GM21619 (cell line): ENCODE measurements at regions not wholly inside any gene's neighbourhood (a gene's known extent, or its start where the extent isn't known, plus 50 kb on each side); places are given as distances from the start of the nearest gene placed in this dataset.

ENCODE experiments used
- ATAC-seq: cut with Tn5 transposase; IDR thresholded peaks from one replicate; pipeline ENCODE4 v1.9.1; 2021; ENCODE audit not compliant: unreplicated experiment

DNA sequence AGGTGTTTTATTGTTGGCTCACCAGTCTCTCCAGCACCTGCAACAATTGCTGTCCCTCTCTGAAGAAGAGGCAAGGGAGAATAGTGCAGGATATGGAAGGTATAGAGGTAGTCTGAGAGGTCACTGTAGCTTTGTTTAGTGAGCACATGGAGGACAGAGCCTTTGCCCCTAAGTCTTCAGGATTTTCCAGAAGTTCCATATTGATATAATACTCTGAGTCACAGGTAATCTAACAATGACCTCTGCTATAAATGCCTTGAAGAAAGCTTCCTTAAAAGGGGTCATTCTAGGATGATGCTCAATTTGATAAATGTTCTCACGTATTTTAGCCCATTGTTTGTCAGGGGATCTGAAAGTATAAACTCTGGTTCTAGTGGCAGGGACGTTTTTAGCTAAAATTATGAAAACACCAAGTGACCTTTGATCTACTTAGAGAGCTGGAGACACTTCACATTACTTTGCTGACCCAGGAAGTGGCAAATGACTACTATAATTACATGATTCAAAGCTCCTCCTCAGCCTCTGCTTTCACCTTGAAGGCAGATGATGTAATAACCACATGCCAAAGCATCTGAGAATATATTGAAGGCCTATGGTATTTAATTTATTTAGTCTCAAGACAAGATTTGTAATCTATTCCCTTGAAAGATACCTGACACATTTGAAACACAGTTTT is 366.9 kb upstream of the NUDT12 start:
- no peak for ATAC-seq

DNA sequence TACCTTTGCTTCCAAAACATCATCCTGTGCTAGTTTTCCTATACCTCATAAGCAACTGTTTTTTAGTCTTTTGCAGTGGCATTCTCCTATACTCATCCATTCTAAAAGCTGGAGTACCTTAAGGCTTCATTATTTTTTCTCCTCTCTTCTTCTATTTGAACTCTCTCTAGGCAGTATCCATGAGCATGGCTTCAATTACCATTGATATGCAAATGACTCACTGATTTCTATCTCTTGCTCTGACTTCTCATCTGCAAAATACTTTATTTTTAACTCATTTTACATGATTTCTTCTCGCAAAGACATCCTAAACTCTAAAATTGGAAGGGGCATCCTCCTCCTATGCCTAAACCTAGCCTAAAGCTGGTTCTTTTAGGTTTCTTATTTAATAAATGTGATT is 365.1 kb upstream of the NUDT12 start:
- ATAC-seq: no peak

DNA sequence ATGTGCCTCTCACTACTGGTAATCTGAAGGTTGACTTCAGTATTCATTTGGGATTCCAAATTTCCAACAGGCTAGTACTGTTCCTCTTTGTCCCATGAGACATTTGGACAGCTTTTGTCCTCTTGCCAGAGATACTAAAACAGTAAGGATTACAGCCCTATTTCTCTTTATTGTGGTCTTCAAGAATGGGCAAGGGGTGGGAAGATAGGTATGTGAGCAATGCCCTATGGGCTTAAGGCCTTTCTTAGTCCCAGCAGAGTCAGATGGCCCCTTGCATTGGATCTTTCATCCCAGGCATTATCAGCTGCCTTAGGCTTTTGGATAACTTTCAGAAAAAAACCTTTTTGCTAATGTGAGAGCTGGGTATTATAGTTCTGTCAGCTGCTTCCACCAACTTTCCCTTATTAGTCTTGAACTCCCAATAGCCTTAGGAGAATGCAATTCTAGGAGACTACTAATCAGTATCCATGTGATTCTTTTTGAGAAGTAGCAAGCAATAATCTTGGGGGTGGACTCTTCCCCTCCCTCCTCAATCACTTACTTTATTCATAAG is 361.1 kb upstream of the NUDT12 start:
- no peak for ATAC-seq

DNA sequence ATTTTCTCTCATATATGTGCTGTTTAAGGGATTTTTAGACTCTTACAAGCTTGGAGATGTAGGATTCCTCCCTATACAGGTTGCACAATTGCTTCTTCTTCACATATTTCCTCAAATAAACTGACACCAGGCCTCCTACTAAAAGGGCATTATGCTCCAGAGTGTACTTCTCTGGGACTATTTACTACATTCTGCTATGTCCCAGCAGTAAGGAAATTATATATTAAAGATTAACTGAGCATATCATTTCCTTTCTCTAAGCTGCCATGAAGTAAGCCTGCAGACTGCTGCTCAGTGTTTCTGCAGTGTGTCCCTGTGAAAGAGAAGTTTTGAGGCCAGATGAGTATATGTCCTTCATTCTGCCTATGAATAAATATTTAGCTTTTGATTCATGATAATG is 356.9 kb upstream of the NUDT12 start:
- ATAC-seq: no peak

GRCh38 chr5:103918668-103919367 is 356.2 kb upstream of the NUDT12 start:
- ATAC-seq: no peak

DNA sequence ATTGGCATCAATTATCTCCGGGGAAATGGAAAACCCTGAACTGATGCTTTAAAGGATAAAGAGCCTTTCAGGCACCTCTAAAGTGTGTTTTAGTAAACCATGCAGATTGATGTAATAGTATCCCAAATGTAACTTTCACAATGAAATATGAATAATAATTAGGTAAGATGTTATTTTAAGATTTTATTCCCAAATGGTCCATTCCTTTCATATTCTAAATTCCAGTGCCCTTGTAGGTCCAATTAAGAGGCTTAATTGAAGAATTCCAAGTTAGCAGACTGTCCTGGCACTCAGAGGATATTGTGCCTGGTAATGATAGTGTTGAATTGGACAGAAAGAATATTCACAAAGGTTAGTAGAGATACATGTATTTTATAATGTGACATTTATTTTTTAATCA is 352.5 kb upstream of the NUDT12 start:
- no peak for ATAC-seq

DNA sequence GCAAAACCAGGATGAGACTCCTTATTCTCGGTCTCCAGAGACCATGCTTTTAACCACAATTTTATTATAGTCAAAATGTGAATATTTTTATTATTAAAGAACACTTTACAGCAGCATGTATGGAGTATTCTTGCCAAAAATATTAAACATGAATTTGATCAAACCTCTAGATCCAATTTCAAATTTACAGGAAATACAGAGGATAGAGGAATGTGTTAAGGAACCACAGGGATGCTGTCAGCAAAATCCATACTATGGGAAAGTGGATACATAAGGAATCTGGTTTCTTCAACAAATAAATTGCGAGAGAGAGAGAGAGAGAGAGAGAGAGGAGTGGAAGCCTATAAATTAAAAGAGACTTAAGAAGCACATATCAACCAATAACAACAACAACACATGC is 348.2 kb upstream of the NUDT12 start:
- no peak for ATAC-seq

DNA sequence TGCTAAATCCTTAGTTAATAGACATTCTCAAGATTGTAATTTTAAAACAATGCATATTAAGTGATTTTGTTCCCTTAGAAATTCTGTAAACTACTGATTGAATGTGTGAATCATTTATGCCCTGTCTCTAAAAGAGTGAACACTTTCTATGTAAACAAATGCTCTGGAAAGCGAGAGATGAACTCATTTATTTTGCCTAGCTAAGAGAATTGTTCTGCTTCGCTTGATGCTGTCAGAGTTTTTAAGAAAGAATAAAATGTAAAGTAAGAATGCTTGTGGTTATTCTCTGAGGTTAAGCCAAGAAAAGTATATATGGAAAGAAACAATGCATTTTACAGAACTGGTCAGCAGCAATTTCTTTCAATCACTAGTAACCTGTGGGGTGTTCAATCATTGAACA is 347.4 kb upstream of the NUDT12 start:
- ATAC-seq: no peak

DNA sequence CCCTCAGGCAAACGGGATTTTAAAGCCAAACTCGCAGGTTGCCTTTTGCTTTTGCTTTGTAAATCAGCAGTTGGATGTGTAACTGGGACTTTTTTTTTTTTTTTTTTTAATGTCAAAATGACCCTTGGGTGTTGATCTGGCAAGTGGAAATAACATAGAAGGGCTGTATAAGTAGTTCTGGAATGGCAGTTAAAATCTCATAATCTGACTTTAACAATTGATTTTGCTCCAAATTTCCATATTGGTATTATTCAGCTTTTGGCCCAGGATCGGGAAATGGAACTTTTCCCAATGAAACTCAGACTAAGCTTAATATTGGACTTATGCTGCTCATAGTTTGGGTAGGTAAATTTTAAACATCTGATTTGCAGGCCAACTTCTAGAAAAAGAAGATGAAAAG is 346.8 kb upstream of the NUDT12 start:
- ATAC-seq: no peak

DNA sequence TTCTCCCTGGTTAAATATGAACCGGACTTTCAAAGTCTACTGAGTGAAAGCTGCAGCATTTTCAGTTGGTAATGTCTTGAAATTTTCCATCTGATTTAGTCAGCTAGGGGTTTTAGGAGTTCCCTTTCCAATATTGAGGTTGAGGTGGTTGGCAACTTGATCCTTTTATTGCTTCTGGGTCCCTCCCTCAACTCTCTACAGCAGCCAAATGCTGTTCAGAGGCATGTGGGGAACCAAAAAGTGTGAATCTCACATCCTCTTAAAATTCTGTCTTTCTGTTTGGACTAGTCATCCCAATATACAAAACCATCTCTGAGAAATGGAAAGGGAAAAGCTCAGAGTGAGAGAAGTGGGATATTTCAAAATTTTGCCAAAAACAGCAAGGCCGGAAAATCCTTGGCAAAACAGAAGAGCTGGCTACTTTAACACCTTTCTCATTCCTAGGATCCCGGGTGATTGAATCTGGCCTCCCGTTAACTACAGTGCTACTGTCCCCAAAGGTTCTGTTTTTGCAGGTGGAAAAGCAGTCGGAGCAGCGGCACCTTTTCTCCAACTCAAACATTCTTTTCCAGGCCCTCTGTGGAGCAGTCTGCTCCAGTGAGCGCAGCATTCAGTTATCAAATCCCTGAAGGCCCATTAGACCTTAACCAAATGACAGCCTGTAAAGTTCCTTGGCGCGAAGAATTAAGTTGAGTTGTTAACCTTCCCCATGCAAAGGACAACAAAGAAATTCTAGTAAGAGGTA is 345.9 kb upstream of the NUDT12 start:
- ATAC-seq: no peak

GRCh38 chr5:103907001-103907400 is 344.4 kb upstream of the NUDT12 start:
- no peak for ATAC-seq

GRCh38 chr5:103904651-103905050 is 342.1 kb upstream of the NUDT12 start:
- ATAC-seq: no peak

DNA sequence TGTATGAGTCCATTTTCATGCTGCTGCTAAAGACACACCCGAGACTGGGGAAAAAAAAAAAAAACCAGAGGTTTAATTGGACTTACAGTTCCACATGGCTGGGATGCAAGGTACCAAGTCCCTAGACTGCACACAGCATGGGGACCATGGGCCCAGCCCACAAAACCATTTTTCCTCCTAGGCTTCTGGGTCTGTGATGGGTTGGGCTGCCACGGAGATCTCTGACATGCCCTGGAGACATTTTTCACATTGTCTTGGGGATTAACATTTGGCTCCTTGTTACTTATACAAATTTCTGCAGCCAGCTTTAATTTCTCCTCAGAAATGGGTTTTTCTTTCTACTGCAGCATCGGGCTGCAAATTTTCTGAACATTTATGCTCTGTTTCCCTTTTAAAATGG is 340.3 kb upstream of the NUDT12 start:
- no peak for ATAC-seq

DNA sequence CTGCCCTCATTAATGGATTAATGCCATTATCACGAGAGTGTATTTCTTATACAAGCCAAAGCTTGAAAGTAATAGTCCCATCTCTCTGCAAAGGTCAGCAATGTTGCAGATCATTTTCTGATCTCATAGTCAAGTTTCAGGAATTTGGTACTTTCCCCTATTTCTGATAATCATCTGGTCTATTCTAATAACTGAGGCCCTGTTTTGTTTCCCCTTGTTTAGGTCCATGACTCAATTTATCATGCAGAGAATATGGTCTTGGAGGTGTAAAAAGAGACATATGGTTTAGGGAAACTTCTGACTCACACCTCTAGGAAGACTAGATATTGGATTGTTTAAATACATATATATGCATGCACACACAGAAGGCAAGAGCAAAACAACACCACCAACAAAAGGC is 339.3 kb upstream of the NUDT12 start:
- ATAC-seq: no peak

DNA sequence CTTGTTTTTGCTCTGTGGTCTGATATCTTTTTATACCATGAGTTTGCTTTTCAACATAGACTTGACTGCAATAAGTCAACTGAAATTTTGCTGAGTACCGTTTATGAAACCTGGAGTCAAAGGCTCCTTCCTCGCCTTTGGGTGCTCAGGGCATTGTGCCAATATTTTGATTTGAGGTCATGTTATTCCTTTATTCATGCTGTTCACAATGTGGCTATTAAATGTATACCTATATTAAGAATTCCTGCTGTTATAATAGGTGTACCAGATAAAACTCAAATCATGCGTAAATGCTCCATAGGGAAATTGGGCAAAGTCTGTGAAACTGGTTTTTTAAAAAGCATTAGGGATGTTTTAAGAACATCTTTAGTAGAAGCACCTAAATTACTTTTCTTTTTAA is 334.0 kb upstream of the NUDT12 start:
- ATAC-seq: no peak

DNA sequence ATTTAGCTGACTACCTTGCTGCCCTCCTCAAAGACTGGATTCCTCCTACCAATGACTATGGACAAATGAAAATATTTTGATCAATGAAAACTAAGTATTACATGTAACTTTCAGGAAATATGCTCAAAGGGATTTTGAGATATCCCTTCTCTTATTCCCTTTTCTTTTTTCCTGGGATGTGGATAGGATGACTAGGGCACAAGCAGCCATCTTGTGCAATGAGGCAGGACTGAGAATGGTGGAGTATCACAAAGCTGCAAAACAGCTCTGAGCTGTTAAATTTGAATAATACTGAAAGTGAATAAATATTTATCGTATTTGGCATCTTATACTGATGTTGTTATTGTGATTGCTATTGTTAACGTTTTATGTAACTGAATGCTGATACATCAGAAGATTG is 333.1 kb upstream of the NUDT12 start:
- ATAC-seq: no peak

- no peak for ATAC-seq
Observed at GRCh38 chr5:103894882-103895281, 332.3 kb upstream of the NUDT12 start.

DNA sequence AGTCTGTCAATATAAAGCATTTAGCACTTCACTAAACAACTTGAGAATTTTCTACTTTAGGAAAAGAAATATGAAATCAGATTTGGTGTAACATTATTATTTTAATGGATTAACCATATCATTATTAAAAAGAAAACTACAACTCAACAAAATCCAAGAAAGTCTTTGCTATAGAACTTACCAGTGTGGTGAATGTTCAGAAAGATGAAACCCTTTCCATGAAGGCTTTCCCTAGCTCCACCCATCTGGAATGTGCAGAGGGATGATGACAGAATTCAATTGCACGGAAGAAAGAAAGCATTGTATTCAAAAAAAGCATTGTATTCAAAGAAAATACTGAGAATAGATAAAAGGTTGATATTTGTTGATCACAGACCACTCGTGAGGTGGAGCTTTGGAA is 328.6 kb upstream of the NUDT12 start:
- no peak for ATAC-seq

- ATAC-seq: no peak
Observed at GRCh38 chr5:103890313-103890712, 327.7 kb upstream of the NUDT12 start.

- ATAC-seq: no peak
Observed at GRCh38 chr5:103889500-103890209, 327.1 kb upstream of the NUDT12 start.

- no peak for ATAC-seq
Observed at GRCh38 chr5:103886826-103887225, 324.2 kb upstream of the NUDT12 start.
